GM12878 (cell line): ENCODE measurements at regions not wholly inside any gene's neighbourhood (a gene's known extent, or its start where the extent isn't known, plus 50 kb on each side); places are given as distances from the start of the nearest gene placed in this dataset.

Source experiments
- JUND ChIP-seq: IDR thresholded peaks from 2 replicates; pipeline ENCODE4 v1.6.1; 2012; ENCODE audit warnings: low read depth, mild to moderate bottlenecking, low read length, improper control_type of control experiment, moderate library complexity
- MEF2A ChIP-seq: IDR thresholded peaks from 2 replicates; pipeline ENCODE4 v1.6.1; 2011; ENCODE audit warnings: low read depth, mild to moderate bottlenecking, low read length, moderate library complexity; ENCODE audit not compliant: insufficient read depth
- POLR2AphosphoS2 ChIP-seq: IDR thresholded peaks from 2 replicates; pipeline ENCODE4 v1.6.1; 2011; ENCODE audit warnings: low read depth, mild to moderate bottlenecking, low read length, improper control_type of control experiment, moderate library complexity
- RCOR1 ChIP-seq: conservative IDR thresholded peaks from 2 replicates; pipeline ENCODE4 v1.6.1; 2012; ENCODE audit warnings: low read depth, low read length, improper control_type of control experiment
- TCF3 ChIP-seq: IDR thresholded peaks from 2 replicates; pipeline ENCODE4 v1.6.1; 2012; ENCODE audit warnings: low read depth, mild to moderate bottlenecking, low read length, borderline replicate concordance; ENCODE audit not compliant: insufficient read depth
- WRNIP1 ChIP-seq: IDR thresholded peaks from 2 replicates; pipeline ENCODE4 v1.6.1; 2011; ENCODE audit warnings: low read depth, low read length, improper control_type of control experiment, borderline replicate concordance
- TF ChIP-seq, protein P1 (sequence below): IDR thresholded peaks from 2 replicates; pipeline ENCODE4 v1.6.1; 2012; ENCODE audit warnings: low read depth, low read length, improper control_type of control experiment
- TF ChIP-seq, protein P2 (sequence below): fragments of 450-650 bp; IDR thresholded peaks from 2 replicates; pipeline ENCODE4 v1.6.1; 2014; ENCODE audit warnings: mild to moderate bottlenecking
- TF ChIP-seq, protein P3 (sequence below): fragments of 450-650 bp; IDR thresholded peaks from 2 replicates; pipeline ENCODE4 v1.6.1; 2018; ENCODE audit warnings: mild to moderate bottlenecking, low read depth, moderate library complexity; ENCODE audit not compliant: partially characterized antibody

DNA sequence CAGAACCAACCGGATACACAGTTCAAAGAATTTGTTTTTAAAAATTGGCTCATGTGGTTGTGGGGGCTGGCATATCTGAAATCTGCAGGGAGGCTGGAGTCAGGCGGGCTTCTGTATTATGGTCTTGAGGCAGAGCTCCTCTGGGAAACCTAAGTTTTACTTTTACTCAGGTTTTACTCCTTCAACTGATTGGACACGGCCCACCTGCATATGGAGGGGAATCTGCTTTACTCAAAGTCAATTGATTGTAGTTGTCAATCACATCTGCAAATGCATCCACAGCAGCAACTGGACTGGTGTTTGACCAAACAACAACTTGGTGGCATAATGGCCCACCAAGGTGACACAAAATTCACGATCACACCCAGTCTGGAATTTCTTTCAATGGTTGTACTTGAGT lies 103.4 kb downstream of the ERMARD start (continued):
- TF ChIP-seq TCF3 (no peak), JUND (no peak), MEF2A (no peak), RCOR1 (no peak), WRNIP1 (no peak), POLR2AphosphoS2 (no peak)
- TF ChIP-seq, protein P1, sequence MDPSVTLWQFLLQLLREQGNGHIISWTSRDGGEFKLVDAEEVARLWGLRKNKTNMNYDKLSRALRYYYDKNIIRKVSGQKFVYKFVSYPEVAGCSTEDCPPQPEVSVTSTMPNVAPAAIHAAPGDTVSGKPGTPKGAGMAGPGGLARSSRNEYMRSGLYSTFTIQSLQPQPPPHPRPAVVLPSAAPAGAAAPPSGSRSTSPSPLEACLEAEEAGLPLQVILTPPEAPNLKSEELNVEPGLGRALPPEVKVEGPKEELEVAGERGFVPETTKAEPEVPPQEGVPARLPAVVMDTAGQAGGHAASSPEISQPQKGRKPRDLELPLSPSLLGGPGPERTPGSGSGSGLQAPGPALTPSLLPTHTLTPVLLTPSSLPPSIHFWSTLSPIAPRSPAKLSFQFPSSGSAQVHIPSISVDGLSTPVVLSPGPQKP, result no peak
- TF ChIP-seq, protein P2, sequence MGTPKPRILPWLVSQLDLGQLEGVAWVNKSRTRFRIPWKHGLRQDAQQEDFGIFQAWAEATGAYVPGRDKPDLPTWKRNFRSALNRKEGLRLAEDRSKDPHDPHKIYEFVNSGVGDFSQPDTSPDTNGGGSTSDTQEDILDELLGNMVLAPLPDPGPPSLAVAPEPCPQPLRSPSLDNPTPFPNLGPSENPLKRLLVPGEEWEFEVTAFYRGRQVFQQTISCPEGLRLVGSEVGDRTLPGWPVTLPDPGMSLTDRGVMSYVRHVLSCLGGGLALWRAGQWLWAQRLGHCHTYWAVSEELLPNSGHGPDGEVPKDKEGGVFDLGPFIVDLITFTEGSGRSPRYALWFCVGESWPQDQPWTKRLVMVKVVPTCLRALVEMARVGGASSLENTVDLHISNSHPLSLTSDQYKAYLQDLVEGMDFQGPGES, result no peak
- TF ChIP-seq, protein P3, sequence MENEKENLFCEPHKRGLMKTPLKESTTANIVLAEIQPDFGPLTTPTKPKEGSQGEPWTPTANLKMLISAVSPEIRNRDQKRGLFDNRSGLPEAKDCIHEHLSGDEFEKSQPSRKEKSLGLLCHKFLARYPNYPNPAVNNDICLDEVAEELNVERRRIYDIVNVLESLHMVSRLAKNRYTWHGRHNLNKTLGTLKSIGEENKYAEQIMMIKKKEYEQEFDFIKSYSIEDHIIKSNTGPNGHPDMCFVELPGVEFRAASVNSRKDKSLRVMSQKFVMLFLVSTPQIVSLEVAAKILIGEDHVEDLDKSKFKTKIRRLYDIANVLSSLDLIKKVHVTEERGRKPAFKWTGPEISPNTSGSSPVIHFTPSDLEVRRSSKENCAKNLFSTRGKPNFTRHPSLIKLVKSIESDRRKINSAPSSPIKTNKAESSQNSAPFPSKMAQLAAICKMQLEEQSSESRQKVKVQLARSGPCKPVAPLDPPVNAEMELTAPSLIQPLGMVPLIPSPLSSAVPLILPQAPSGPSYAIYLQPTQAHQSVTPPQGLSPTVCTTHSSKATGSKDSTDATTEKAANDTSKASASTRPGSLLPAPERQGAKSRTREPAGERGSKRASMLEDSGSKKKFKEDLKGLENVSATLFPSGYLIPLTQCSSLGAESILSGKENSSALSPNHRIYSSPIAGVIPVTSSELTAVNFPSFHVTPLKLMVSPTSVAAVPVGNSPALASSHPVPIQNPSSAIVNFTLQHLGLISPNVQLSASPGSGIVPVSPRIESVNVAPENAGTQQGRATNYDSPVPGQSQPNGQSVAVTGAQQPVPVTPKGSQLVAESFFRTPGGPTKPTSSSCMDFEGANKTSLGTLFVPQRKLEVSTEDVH, result no peak
